SK-N-SH treated with all-trans-retinoic acid at 6 μM for 48 hours (cell line): ENCODE measurements at regions not wholly inside any gene's neighbourhood (a gene's known extent, or its start where the extent isn't known, plus 50 kb on each side); places are given as distances from the start of the nearest gene placed in this dataset.

Source experiments
- ARNTL ChIP-seq: fragments of 450-650 bp; formaldehyde crosslinking; IDR thresholded peaks from 2 replicates; pipeline ENCODE4 v1.5.0; 2020; ENCODE audit warnings: low read depth, mild to moderate bottlenecking, moderate library complexity, borderline replicate concordance
- CREB5 ChIP-seq: fragments of 250-450 bp; sonication (Bioruptor Pico); IDR thresholded peaks from 2 replicates; pipeline ENCODE4 v1.5.1; 2020; ENCODE audit warnings: low read depth, mild to moderate bottlenecking, moderate library complexity
- CSDC2 ChIP-seq: fragments of 250-450 bp; sonication (Bioruptor Pico); IDR thresholded peaks from 2 replicates; pipeline ENCODE4 v1.5.0; 2020; ENCODE audit warnings: mild to moderate bottlenecking, moderate library complexity
- GLIS3 ChIP-seq: fragments of 250-450 bp; sonication (Bioruptor Pico); IDR thresholded peaks from 2 replicates; pipeline ENCODE4 v1.5.0; 2020; ENCODE audit warnings: mild to moderate bottlenecking, moderate library complexity
- PATZ1 ChIP-seq: fragments of 250-450 bp; sonication (Bioruptor Pico); IDR thresholded peaks from 2 replicates; pipeline ENCODE4 v1.8.0; 2020; ENCODE audit warnings: mild to moderate bottlenecking, moderate library complexity, borderline replicate concordance
- TOX ChIP-seq: fragments of 250-450 bp; sonication (Bioruptor Pico); IDR thresholded peaks from 2 replicates; pipeline ENCODE4 v1.8.0; 2021; ENCODE audit warnings: mild to moderate bottlenecking, moderate library complexity, borderline replicate concordance
- TSHZ2 ChIP-seq: fragments of 250-450 bp; sonication (Bioruptor Pico); IDR thresholded peaks from 2 replicates; pipeline ENCODE4 v1.5.0; 2020; ENCODE audit warnings: mild to moderate bottlenecking, moderate library complexity
- ZFP3 ChIP-seq: fragments of 250-450 bp; sonication (Bioruptor Pico); IDR thresholded peaks from 2 replicates; pipeline ENCODE4 v1.5.0; 2020; ENCODE audit warnings: mild to moderate bottlenecking, moderate library complexity

- TF ChIP-seq GLIS3 (CRISPR knock-in tag): no peak
- TF ChIP-seq CSDC2 (CRISPR knock-in tag): no peak
- TF ChIP-seq PATZ1 (CRISPR knock-in tag): no peak
- no peak for TF ChIP-seq ARNTL (CRISPR knock-in tag)
- TF ChIP-seq TSHZ2 (CRISPR knock-in tag): no peak
- TF ChIP-seq CREB5 (CRISPR knock-in tag): no peak
- no peak for TF ChIP-seq TOX
- no peak for TF ChIP-seq ZFP3
These were observed 50.9 kb upstream of the GALNT2 start for GRCh38 chr1:230016159-230016558.
